ENCODE measurements at regions not wholly inside any gene's neighbourhood (a gene's known extent, or its start where the extent isn't known, plus 50 kb on each side); places are given as distances from the start of the nearest gene placed in this dataset.

DNA sequence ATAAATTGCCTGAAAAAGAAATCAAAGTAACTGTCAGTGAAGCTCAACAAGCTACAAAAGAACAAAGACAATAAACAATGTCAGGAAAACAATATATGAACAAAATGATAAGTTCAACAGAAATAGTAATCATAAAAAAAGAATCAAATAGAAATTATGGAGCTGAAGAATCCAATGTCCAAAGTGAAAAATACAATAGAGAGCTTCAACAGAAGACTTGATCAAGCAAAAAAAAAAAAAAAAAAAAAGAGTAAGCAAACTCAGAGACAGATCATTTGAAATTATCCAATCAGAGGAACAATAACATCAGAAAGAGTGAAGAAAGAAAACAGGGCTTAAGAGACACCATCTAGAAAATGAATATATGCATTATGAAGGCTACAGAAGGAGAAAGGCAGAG lies 251.4 kb upstream of the SAMSN1 start:
- no peak for TF ChIP-seq CTCF (IDR thresholded peaks at IDR 0.05; ENCODE audit: low read depth, low read length)
- TF ChIP-seq EZH2phosphoT487 (IDR thresholded peaks at IDR 0.05; ENCODE audit: low read depth) = no peak

All from OCI-LY3 (cell line).